A673 (cell line): ENCODE measurements at regions not wholly inside any gene's neighbourhood (a gene's known extent, or its start where the extent isn't known, plus 50 kb on each side); places are given as distances from the start of the nearest gene placed in this dataset.

Experiments
- BruUV-seq: library from RNA; stranded (reverse); fragments of 400-500 nt; replicated peaks from 2 replicates; lab custom pipeline; 2021; lab: Mats Ljungman, UMichigan
- CTCF ChIA-PET: fragments of 300-600 bp; sonication (Branson Sonifier 250); formaldehyde crosslinking; loops from one replicate; lab custom pipeline; 2022; ENCODE audit warnings: antibody characterized with exemption; lab: Charles Lee
- POLR2A ChIA-PET: fragments of 300-600 bp; sonication (Branson Sonifier 250); formaldehyde crosslinking; loops from one replicate; lab custom pipeline; 2022; ENCODE audit warnings: antibody characterized with exemption; ENCODE audit not compliant: low non-redundant PET; lab: Charles Lee
- DNase-seq: peaks from one replicate; pipeline ENCODE4 v3.0.0-alpha.2; 2015; ENCODE audit warnings: low spot score
- H3K27ac ChIP-seq: fragments of 200-600 bp; sonication (generic); 2 replicates; pipeline ENCODE4 v1.5.1; 2016; ENCODE audit warnings: mixed run types, low read depth, mild to moderate bottlenecking, mixed read lengths, antibody characterized with exemption, low read length; ENCODE audit not compliant: poor library complexity, severe bottlenecking
- H3K27me3 ChIP-seq: fragments of 200-600 bp; sonication (generic); replicated peaks from 2 replicates; pipeline ENCODE4 v1.6.1; 2017; ENCODE audit warnings: mixed run types, low read depth, mild to moderate bottlenecking, mixed read lengths, antibody characterized with exemption, low read length; ENCODE audit not compliant: insufficient read depth, poor library complexity
- H3K36me3 ChIP-seq: fragments of 200-600 bp; sonication (generic); 2 replicates; pipeline ENCODE4 v1.6.1; 2016; ENCODE audit warnings: mixed run types, mild to moderate bottlenecking, mixed read lengths, antibody characterized with exemption, low read length; ENCODE audit not compliant: insufficient read depth, poor library complexity, severe bottlenecking
- H3K4me1 ChIP-seq: fragments of 200-600 bp; sonication (generic); 2 replicates; pipeline ENCODE4 v1.6.1; 2017; ENCODE audit warnings: mixed run types, mild to moderate bottlenecking, mixed read lengths, antibody characterized with exemption, low read length; ENCODE audit not compliant: insufficient read depth, poor library complexity, severe bottlenecking
- H3K4me3 ChIP-seq: fragments of 200-600 bp; sonication (generic); 2 replicates; pipeline ENCODE4 v1.5.1; 2016; ENCODE audit warnings: low read depth, mixed run types, mild to moderate bottlenecking, mixed read lengths, low read length; ENCODE audit not compliant: poor library complexity, severe bottlenecking
- H3K9me3 ChIP-seq: fragments of 200-600 bp; sonication (generic); 2 replicates; pipeline ENCODE4 v1.6.1; 2016; ENCODE audit warnings: mixed run types, low read depth, mild to moderate bottlenecking, mixed read lengths, antibody characterized with exemption, low read length; ENCODE audit not compliant: poor library complexity, severe bottlenecking
- CTCF ChIP-seq: fragments of 300-800, 200-600 bp; sonication (generic); conservative IDR thresholded peaks from 2 replicates; pipeline ENCODE4 v1.5.1; 2017; ENCODE audit warnings: low read depth, mild to moderate bottlenecking, antibody characterized with exemption, low read length, moderate library complexity, mixed read lengths
- EZH2 ChIP-seq: fragments of 200-600 bp; sonication (generic); IDR thresholded peaks from 2 replicates; pipeline ENCODE4 v1.6.1; 2017; ENCODE audit warnings: borderline replicate concordance, low read depth, mild to moderate bottlenecking, mixed read lengths, antibody characterized with exemption, low read length; ENCODE audit not compliant: poor library complexity, severe bottlenecking
- intact Hi-C: fragments of 100-400 bp; cut with micrococcal nuclease; formaldehyde crosslinking; loops from one replicate; pipeline ENCODE4 v1.10.0; 2022; ENCODE audit not compliant: unreplicated experiment

GRCh38 chr13:44159633-44160279, 213.9 kb upstream of the SERP2 start:
- no peaks in the 10 kb centered on the region for H3K27me3 ChIP-seq
- H3K27ac ChIP-seq = no peak overlapping the region
- ChIA-PET CTCF (no interaction called here), POLR2A (no interaction called here)
- TF ChIP-seq CTCF = no peak
- TF ChIP-seq EZH2 = no peak
- no peaks in the 10 kb centered on the region for H3K4me1 ChIP-seq
- intact Hi-C loops = no loop called here
- no peaks in the 10 kb centered on the region for H3K36me3 ChIP-seq
- no peak overlapping the region for H3K4me3 ChIP-seq
- BruUV-seq = no TSS peak
- no peaks in the 10 kb centered on the region for H3K9me3 ChIP-seq
- DNase-seq = no peak

- no TSS peak for BruUV-seq
Measured at GRCh38 chr13:44160591-44161191, 212.9 kb upstream of the SERP2 start.

GRCh38 chr13:44163108-44163507, 210.5 kb upstream of the SERP2 start:
- Histone ChIP-seq H3K4me1 (no peaks in the 10 kb centered on the region), H3K27ac (no peak overlapping the region), H3K27me3 (no peaks in the 10 kb centered on the region), H3K9me3 (no peaks in the 10 kb centered on the region), H3K36me3 (no peaks in the 10 kb centered on the region), H3K4me3 (no peak overlapping the region)
- no peak for DNase-seq
- POLR2A ChIA-PET = no interaction called here
- CTCF ChIA-PET = no interaction called here
- intact Hi-C loops = no loop called here
- BruUV-seq = no TSS peak
- no peak for TF ChIP-seq CTCF

More at GRCh38 chr13:44160591-44161191, 212.9 kb upstream of the SERP2 start:
- Histone ChIP-seq H3K9me3 (no peaks in the 10 kb centered on the region), H3K36me3 (no peaks in the 10 kb centered on the region), H3K27me3 (no peaks in the 10 kb centered on the region), H3K27ac (no peak overlapping the region), H3K4me1 (no peaks in the 10 kb centered on the region), H3K4me3 (no peak overlapping the region)
- TF ChIP-seq EZH2 (no peak), CTCF (no peak)
- CTCF ChIA-PET = no interaction called here
- POLR2A ChIA-PET = interaction anchor here (0.6 kb wide), 1 partner anchor 10 kb away, joined by 4 read pairs; no protein-coding TSS in a partner anchor
- intact Hi-C loops = no loop called here
- no peak for DNase-seq
